Osteoblast (primary cell): ENCODE measurements at regions not wholly inside any gene's neighbourhood (a gene's known extent, or its start where the extent isn't known, plus 50 kb on each side); places are given as distances from the start of the nearest gene placed in this dataset.

Experiments
- DNase-seq: peaks from one replicate; pipeline ENCODE4 v3.0.0; 2011; ENCODE audit warnings: low spot score, mixed read lengths; ENCODE audit not compliant: insufficient read length; ENCODE audit errors: missing footprints
- H2AFZ ChIP-seq: 2 replicates; pipeline ENCODE4 v1.6.0; 2011; ENCODE audit warnings: mild to moderate bottlenecking, low read length
- H3K27ac ChIP-seq: 2 replicates; pipeline ENCODE4 v1.5.1; 2011; ENCODE audit warnings: mild to moderate bottlenecking, low read depth, low read length, moderate library complexity
- H3K27me3 ChIP-seq: 2 replicates; pipeline ENCODE4 v1.6.0; 2012; ENCODE audit warnings: mild to moderate bottlenecking, control low read depth, inconsistent platforms, low read length, moderate library complexity; ENCODE audit not compliant: insufficient read depth
- H3K36me3 ChIP-seq: 2 replicates; pipeline ENCODE4 v1.5.1; 2011; ENCODE audit warnings: mild to moderate bottlenecking, low read length, control low read depth, moderate library complexity; ENCODE audit not compliant: insufficient read depth
- H3K4me1 ChIP-seq: 2 replicates; pipeline ENCODE4 v1.5.1; 2011; ENCODE audit warnings: mild to moderate bottlenecking, low read length, control low read depth, moderate library complexity; ENCODE audit not compliant: insufficient read depth
- H3K4me2 ChIP-seq: 2 replicates; pipeline ENCODE4 v1.6.0; 2011; ENCODE audit warnings: mild to moderate bottlenecking, low read length; ENCODE audit not compliant: insufficient read depth
- H3K4me3 ChIP-seq: fragments of 200-600 bp; sonication (generic); 3 replicates; pipeline ENCODE4 v1.5.1; 2012; ENCODE audit warnings: mild to moderate bottlenecking, low read length, inconsistent platforms; ENCODE audit not compliant: insufficient read depth
- H3K79me2 ChIP-seq: 2 replicates; pipeline ENCODE4 v1.6.0; 2012; ENCODE audit warnings: mild to moderate bottlenecking, low read length, control low read depth, inconsistent platforms; ENCODE audit not compliant: insufficient read depth
- H3K9me3 ChIP-seq: 2 replicates; pipeline ENCODE4 v1.5.1; 2011; ENCODE audit warnings: low read depth, low read length, control low read depth
- H4K20me1 ChIP-seq: 2 replicates; pipeline ENCODE4 v1.6.0; 2012; ENCODE audit warnings: mild to moderate bottlenecking, low read length, control low read depth; ENCODE audit not compliant: insufficient read depth
- CTCF ChIP-seq: IDR thresholded peaks from 2 replicates; pipeline ENCODE4 v1.5.1; 2011; ENCODE audit warnings: mild to moderate bottlenecking, low read depth, low read length, moderate library complexity; ENCODE audit errors: extremely low read depth

DNA sequence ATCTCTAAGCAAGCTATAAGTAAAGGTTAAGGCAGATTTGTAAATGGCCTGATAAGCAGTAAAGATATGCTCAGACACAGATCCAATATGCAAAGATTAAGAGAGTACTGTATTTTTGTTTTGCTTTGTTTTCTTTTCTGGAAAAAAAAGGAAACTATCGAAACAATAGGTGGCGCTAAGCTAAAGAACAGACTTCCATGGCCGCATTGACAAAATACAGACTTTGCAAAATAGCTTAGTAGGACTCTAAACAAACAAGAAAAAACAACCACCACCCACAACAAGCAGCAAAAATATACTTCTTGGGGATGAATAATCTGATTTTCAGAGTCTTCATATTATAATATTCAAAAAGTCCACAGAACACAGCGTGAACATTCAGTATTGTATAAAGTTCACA, 758.4 kb upstream of the ROBO1 start:
- no peaks in the 10 kb centered on the region for H3K36me3 ChIP-seq
- no peaks in the 10 kb centered on the region for H3K4me1 ChIP-seq
- H3K27me3 ChIP-seq = no peaks in the 10 kb centered on the region
- no peak for DNase-seq
- no peaks in the 10 kb centered on the region for H3K79me2 ChIP-seq
- no peak overlapping the region for H3K4me2 ChIP-seq
- H2AFZ ChIP-seq = no peak overlapping the region
- peaks cover 3% of the 10 kb centered on the region for H3K9me3 ChIP-seq
- H3K27ac ChIP-seq = no peak overlapping the region
- no peaks in the 10 kb centered on the region for H4K20me1 ChIP-seq
- TF ChIP-seq CTCF = no peak
- no peak overlapping the region for H3K4me3 ChIP-seq

DNA sequence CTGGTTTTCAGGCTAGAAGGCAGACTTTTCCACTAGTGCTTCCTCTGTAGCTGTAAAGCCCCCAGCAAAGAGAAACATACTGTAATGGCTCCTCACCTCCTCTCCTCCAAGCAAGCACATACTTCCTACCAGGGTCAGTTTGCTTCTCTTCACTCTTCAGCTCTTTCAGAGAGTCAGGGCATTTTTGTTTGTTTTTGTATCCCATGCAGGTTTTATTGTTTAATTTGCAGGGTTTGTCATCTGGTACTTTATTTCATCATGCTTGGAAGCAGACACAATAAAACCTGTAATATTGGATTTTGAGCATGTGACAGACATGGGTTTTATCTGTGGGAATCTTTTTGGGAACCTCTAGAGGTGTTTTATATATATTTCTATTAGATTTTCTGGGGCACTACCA, 753.3 kb upstream of the ROBO1 start:
- Histone ChIP-seq H3K36me3 (no peaks in the 10 kb centered on the region), H3K27me3 (no peaks in the 10 kb centered on the region), H2AFZ (no peak overlapping the region), H3K4me2 (no peak overlapping the region), H3K27ac (no peak overlapping the region), H3K9me3 (no peaks in the 10 kb centered on the region), H3K79me2 (no peaks in the 10 kb centered on the region), H4K20me1 (no peaks in the 10 kb centered on the region), H3K4me1 (no peaks in the 10 kb centered on the region), H3K4me3 (no peak overlapping the region)
- no peak for DNase-seq
- no peak for TF ChIP-seq CTCF

- TF ChIP-seq CTCF = no peak
- no peak for DNase-seq
- H3K4me1 ChIP-seq = no peaks in the 10 kb centered on the region
- H4K20me1 ChIP-seq = no peaks in the 10 kb centered on the region
- no peak overlapping the region for H3K27ac ChIP-seq
- H3K79me2 ChIP-seq = no peaks in the 10 kb centered on the region
- H3K4me2 ChIP-seq = no peak overlapping the region
- H3K27me3 ChIP-seq = no peaks in the 10 kb centered on the region
- no peak overlapping the region for H2AFZ ChIP-seq
- H3K4me3 ChIP-seq = no peak overlapping the region
- no peaks in the 10 kb centered on the region for H3K9me3 ChIP-seq
- no peaks in the 10 kb centered on the region for H3K36me3 ChIP-seq
Measured at GRCh38 chr3:80519436-80519835, 751.6 kb upstream of the ROBO1 start.

- H3K27me3 ChIP-seq = no peaks in the 10 kb centered on the region
Measured at GRCh38 chr3:80496452-80496851, 728.7 kb upstream of the ROBO1 start.

More at GRCh38 chr3:80496452-80496851, 728.7 kb upstream of the ROBO1 start:
- no peak overlapping the region for H3K4me2 ChIP-seq
- TF ChIP-seq CTCF = no peak
- H3K9me3 ChIP-seq = peaks cover 7% of the 10 kb centered on the region
- no peaks in the 10 kb centered on the region for H3K4me1 ChIP-seq
- H3K79me2 ChIP-seq = no peaks in the 10 kb centered on the region
- H3K27ac ChIP-seq = no peak overlapping the region
- H4K20me1 ChIP-seq = no peaks in the 10 kb centered on the region
- peak; percentile 32 for DNase-seq
- no peak overlapping the region for H2AFZ ChIP-seq
- H3K4me3 ChIP-seq = no peak overlapping the region
- H3K36me3 ChIP-seq = no peaks in the 10 kb centered on the region
